Skin of body (tissue), 1 donor: ENCODE measurements at regions not wholly inside any gene's neighbourhood (a gene's known extent, or its start where the extent isn't known, plus 50 kb on each side); places are given as distances from the start of the nearest gene placed in this dataset.

Experiments
- DNase-seq: peaks from one replicate; lab custom pipeline; 2025; lab: John Stamatoyannopoulos, UW

GRCh38 chr12:91861554-91861953 is 284.1 kb downstream of the BTG1 start:
- DNase-seq: no peak

GRCh38 chr12:91859347-91859746 is 286.3 kb downstream of the BTG1 start:
- no peak for DNase-seq

- no peak for DNase-seq
Observed at GRCh38 chr12:91857813-91858542, 287.7 kb downstream of the BTG1 start.

DNA sequence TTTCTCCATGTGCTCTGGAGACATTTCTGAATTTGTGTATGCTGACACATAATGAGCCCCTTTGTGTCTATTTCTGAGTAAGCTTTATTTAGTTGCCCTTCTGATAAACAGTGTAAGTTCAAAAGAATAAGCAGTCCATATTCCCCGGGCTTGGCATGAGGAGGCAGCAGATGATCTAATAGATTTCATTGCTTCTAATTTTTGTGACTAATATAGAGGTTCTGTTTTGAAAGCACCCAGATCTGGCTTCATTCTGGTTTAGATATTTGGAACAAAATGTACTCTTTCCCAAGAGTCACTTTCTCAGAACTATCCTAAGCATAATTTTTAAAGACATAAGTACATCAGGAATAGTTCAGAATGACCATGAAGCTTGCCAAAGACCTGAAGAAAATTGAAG is 290.9 kb downstream of the BTG1 start:
- DNase-seq: no peak

DNA sequence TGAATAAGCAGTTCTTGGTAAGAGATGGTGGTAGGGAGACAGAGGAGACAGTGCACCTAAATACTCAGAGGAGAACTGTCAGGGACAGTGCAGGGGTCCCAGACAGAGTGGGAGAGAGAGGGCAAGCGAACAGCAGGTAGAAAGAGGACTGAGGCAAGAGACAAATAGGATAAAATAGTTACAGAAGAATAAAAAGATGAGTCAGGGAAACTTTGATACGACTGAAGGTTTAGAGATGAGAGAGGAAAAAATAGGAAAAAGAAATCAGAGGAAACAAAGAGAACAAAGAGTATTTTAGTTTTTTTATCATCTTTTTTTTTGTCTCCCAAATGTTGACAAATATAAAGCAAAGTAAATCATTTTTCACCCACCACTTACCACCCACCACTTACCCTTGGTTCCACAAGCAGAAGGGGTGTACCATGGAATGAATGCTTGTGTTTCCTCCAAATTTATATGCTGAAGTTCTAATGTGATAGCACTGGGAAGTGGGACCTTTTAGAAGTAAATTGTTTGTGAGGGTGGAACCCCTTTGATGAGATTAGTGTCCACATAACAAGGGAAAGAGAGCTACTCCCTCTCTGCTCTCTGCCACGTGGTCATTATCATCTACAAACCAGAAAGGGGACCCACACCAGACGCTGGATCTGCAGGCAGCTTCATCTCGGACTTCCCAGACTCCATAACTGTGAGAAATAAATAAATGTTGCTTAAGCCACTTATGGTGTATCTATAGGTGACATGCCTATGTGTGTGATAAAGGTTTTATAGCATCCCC is 292.1 kb downstream of the BTG1 start:
- DNase-seq: no peak

DNA sequence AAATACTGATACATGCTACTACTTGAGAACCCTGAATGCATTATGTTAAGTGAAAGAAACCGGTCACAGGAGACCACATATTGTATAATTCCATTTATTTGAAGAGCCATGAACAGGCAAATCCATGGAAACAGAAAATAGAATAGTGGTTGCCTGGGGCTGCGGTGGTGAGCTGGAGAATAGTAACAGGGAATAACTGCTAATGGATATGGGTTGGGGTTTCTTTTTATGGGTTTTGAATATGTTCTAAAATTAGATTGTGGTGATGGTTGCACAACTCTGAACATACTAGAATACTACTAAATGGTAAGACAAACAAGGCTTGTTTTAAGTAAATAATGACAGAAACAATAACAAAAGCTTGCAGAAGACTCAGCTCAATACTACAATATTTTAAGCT is 293.0 kb downstream of the BTG1 start:
- no peak for DNase-seq

- DNase-seq: no peak
Observed at GRCh38 chr12:91851741-91852477, 293.7 kb downstream of the BTG1 start.

DNA sequence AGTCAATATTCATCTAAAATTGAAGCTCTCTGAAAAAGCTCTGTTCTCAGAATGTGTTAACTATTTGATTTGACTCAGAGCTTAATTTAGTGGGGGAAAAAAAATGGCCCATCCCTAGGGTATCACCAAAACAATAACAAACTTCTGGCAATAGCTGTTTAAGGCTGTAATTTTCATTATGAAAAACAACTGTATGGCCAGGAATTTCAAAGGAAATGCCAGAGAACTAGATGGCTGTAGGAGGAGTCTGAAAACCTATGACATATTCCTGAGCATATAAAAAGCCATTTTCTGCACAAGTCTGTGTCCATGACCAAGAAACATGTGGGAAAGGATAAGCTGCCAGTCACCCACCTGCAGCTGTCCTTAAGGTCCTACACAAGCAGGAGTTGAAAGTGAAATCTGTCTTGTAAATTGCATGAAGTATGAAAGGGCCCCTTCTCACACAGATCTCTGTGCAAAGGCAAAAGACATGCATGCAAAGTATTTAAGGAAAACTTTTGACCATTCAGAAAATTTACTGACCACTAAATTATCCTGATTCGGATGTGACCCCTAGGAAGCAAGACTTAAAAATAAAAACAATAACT is 299.1 kb downstream of the BTG1 start:
- DNase-seq: peak; percentile 30

DNA sequence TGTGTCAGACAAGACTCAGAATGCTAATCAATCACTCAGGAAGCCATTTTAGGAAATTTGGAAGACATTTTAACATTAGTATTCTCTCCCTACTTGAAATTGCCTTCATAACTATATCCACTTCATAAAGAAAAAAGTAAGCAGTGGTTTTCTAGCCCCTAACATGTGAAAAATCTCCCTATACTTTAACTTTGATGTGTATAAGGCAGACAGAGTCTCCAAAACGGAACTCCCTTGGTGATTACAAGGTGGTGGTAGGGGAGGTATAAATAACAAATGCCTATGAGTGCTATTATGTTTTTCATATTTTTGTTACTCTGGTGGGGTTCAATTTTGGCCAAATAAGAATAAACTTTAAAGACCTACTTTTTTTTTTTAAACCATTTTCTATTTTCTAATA is 300.3 kb downstream of the BTG1 start:
- DNase-seq: no peak

DNA sequence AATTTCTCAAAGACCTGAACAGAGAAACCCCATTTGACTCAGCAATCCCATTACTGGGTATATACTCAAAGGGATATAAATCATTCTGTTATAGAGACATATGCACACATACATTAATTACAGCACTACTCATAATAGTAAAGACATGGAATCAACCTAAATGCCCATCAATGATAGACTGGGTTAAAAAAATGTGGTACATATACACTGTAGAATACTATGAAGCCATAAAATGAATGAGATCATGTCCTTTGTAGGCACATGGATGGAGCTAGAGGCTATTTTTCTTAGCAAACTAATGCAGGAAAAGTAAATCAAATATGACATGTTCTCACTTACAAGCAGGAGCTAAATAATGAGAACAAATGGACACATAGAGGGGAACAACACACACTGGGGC is 303.8 kb downstream of the BTG1 start:
- no peak for DNase-seq

DNA sequence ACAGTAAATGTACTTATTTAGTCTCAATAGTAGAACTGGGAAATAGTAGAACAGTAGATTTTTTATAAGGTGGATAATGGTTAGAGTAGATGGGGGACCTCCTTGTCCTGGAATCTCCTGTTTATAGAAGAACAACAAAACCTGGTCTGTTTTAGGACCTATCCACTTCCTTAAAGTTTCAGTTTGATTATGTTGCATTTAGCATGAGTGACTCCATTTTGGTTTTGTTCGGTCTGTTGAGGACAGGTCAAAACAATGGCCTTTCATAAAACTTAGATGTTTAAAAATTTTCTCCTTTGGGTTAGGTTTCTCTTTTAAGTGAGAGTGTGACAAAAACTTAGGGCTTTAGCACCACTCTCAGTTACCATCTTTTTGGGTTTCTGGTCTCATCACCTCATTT is 308.9 kb downstream of the BTG1 start:
- no peak for DNase-seq

DNA sequence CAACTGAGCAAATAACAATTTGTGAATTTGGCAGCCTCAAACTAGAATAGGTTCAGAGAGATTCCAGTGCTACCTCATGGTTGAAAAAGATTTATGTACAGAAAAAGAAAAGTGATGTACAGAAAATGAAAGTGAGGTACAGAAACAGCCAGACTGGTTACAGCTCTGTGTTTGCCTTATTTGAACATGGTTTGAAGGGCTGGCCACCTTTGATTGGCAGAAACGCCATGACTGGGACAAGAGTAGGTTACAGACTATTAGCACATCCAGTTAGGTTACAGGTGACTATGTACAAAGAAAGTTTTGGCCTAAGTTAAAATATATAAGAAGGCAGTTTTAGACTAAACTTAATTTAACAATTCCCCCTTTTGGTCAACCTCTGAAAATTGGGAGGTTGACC is 309.4 kb downstream of the BTG1 start:
- DNase-seq: no peak

DNA sequence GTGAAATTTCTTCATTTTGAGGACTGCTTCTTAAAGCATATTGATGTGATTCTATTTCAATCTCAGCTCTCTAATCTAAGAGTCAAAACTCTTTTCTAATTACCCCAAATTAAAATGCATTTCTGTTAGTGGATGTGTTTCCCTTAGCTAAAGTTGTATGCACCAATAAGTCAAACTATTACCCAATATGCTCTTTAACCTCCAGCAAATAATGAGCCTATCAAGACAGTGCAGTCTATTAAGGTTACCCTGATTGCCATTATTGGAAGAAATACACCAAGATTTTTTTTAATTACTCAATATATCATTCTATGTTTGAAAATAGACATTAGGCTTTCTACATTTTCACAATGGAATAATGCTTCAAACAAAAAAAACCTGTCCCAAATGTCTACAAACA is 310.0 kb downstream of the BTG1 start:
- DNase-seq: no peak

DNA sequence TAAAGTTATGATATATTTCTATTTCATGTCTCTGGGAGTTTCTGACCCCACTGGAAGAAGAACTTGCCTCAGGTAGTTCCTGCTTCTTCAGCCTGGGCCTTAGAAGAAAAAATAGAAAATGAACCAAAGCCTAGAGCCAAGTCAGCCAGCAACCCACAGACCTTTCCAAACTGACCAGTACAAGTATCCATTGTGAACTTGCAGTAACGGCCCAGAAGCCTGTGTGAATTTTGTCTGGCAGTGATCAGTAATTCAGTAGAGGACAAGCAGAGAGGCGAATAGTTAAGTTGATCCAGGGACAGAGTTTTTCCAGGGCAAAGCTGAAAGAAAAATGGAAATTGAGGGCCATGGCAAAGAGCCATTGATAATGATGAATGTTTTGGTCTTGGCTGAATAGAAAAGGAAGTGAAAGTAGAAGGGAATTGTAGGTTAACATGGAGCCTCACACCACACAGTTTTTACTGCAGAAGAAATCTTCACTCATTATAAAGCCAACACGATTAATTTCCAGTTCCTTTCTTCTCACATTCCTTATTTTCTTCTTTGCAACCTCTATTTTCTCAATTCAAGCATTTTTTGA is 311.8 kb downstream of the BTG1 start:
- DNase-seq: no peak

DNA sequence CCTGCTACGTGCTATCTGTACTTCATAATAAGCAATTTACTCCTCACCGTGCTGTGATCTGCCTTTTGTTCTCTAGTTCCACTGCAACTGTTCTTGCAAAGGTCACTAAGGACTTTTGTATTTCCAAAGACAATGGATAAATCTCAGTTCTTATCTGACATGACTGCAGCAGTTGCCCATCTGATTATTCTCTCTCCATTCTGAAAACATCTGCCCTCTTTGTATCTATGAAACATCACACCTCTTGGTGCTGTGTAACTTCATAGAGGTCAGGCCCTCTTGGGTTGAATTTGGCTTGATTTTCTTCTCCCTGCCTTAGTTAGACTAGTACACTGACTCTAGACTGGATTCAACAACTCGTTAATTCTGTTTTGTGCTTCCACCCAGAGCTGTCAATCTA is 319.6 kb downstream of the BTG1 start:
- DNase-seq: no peak

DNA sequence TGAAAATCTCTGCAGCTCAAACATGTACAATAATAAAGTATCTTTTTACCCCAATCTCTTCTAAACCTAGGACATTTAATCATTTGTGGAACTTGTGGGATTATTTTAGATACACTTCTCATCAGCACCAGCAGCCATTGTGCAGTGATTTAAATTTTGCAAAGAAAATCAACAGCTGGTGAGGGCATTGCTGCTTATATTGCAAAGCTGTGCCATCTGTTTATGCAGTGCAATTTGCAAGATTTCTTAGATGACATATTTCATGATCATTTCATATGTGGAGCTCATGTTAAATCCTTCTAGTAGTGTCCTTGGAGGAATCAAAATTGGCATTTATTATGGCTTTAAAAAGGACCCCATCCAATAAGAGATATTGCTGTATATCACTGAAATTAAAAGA is 320.7 kb downstream of the BTG1 start:
- DNase-seq: no peak

- DNase-seq: peak; percentile 78
Observed at GRCh38 chr12:91819132-91819447, 326.6 kb downstream of the BTG1 start.

DNA sequence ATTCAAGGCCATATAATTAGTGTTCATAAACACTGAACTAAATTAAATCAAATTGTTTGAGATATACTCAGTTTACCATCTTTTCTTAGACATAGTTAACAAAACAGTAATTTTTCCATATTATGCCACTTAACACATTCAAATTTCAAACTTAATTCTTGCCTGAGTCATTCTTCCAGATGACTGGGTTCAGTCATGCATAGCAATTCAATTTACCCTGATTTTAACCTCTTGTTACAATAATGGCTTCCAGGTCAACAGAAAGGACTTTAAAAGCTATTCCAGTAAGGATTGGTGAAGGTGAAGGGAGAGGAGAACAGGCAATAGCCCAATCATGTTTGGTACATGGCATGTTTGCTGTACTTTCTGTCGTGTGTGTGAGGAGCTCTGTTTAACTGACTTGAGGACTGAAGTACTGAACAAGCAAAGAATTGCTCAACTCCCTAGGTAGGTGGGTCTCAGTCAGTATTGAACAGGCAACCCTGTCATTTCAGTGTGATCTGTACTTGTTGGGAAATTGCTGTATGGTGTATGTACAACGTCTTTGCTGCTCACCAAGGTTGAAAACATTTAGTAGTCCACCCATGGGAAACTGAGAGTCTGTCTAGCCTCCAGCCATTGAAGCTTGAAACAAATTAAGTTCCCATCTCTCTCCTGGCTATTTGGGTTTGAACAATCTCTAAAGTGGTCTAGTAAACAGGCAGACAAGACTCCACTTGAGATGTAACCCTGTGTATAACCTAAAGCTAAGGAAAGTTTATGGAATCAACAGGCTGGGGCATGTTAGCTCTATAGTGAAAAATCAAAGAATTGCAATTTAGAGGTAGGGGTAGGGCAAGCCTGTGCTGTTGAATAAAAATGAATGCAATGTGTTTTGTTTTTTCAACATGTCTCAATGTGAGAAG is 327.2 kb downstream of the BTG1 start:
- peak; percentile 72 for DNase-seq

GRCh38 chr12:91817517-91817916 is 328.1 kb downstream of the BTG1 start:
- no peak for DNase-seq

GRCh38 chr12:91813701-91814100 is 331.9 kb downstream of the BTG1 start:
- DNase-seq: no peak
